Liver (tissue), 8 donors: ENCODE measurements at regions not wholly inside any gene's neighbourhood (a gene's known extent, or its start where the extent isn't known, plus 50 kb on each side); places are given as distances from the start of the nearest gene placed in this dataset.

Experiments
- DNase-seq: peaks from one replicate; pipeline ENCODE4 v3.0.0-alpha.2; 2017; ENCODE audit warnings: low spot score
- H3K27ac ChIP-seq, 2 donors: one replicate each; pipeline ENCODE4 v1.7.0; 2013; ENCODE audit warnings: inconsistent platforms in 2 of 2, low read length in 2 of 2, control low read depth in 1 of 2, low read depth in 1 of 2, mild to moderate bottlenecking in 1 of 2
- H3K27me3 ChIP-seq, 4 donors: one replicate each; pipeline versions ENCODE4 v1.6.1 to v1.7.0; 2013; ENCODE audit warnings: low read length in 3 of 4, inconsistent platforms in 1 of 4, mild to moderate bottlenecking in 1 of 4, moderate library complexity in 1 of 4; ENCODE audit not compliant: control insufficient read depth in 4 of 4, insufficient read depth in 4 of 4
- H3K36me3 ChIP-seq, 4 donors: one replicate each; pipeline versions ENCODE4 v1.6.1 to v1.7.0; 2013; ENCODE audit warnings: low read length in 3 of 4, mild to moderate bottlenecking in 3 of 4, low read depth in 1 of 4, moderate library complexity in 1 of 4; ENCODE audit not compliant: control insufficient read depth in 4 of 4, insufficient read depth in 3 of 4
- H3K4me1 ChIP-seq, 4 donors: one replicate each; pipeline versions ENCODE4 v1.6.1 to v1.7.0; 2013; ENCODE audit warnings: low read length in 3 of 4, mild to moderate bottlenecking in 3 of 4, moderate library complexity in 1 of 4; ENCODE audit not compliant: control insufficient read depth in 4 of 4, insufficient read depth in 4 of 4
- H3K4me3 ChIP-seq, 3 donors: one replicate each; pipeline versions ENCODE4 v1.6.1 to v1.7.0; 2013; ENCODE audit warnings: low read length in 3 of 3, control low read depth in 1 of 3, low read depth in 1 of 3, mild to moderate bottlenecking in 1 of 3
- H3K9ac ChIP-seq, 2 donors: one replicate each; pipeline ENCODE4 v1.7.0; 2013; ENCODE audit warnings: low read length in 2 of 2, mild to moderate bottlenecking in 2 of 2, moderate library complexity in 2 of 2, control low read depth in 1 of 2, low read depth in 1 of 2
- H3K9me3 ChIP-seq, 4 donors: one replicate each; pipeline versions ENCODE4 v1.6.1 to v1.7.0; 2013; ENCODE audit warnings: low read length in 3 of 4; ENCODE audit not compliant: control insufficient read depth in 4 of 4
- ATF3 ChIP-seq: IDR thresholded peaks from 2 replicates; pipeline ENCODE4 v1.6.1; 2016; ENCODE audit warnings: antibody characterized with exemption
- CTCF ChIP-seq: fragments of 150-350 bp; IDR thresholded peaks from 2 replicates; pipeline ENCODE4 v1.5.1; 2017; ENCODE audit warnings: improper control_type of control experiment, low read depth, low read length; ENCODE audit not compliant: missing input control
- EGR1 ChIP-seq, 2 donors: IDR thresholded peaks; 2 replicates each; pipeline ENCODE4 v1.6.1; 2016 to 2018; ENCODE audit warnings: antibody characterized with exemption in 2 of 2, low read depth in 2 of 2
- FOXA1 ChIP-seq: IDR thresholded peaks from 2 replicates; pipeline ENCODE4 v1.6.1; 2016; ENCODE audit warnings: antibody characterized with exemption
- FOXA2 ChIP-seq: IDR thresholded peaks from 2 replicates; pipeline ENCODE4 v1.6.1; 2016; ENCODE audit warnings: antibody characterized with exemption
- GABPA ChIP-seq, 2 donors: IDR thresholded peaks in 1 of 2; conservative IDR thresholded peaks in 1 of 2; 2 replicates each; pipeline ENCODE4 v1.6.1; 2016; ENCODE audit warnings: antibody characterized with exemption in 2 of 2, mild to moderate bottlenecking in 1 of 2, moderate library complexity in 1 of 2
- HNF4A ChIP-seq, 2 donors: conservative IDR thresholded peaks; 2 replicates each; pipeline ENCODE4 v1.6.1; 2016; ENCODE audit warnings: antibody characterized with exemption in 2 of 2, mild to moderate bottlenecking in 2 of 2
- HNF4G ChIP-seq: IDR thresholded peaks from 2 replicates; pipeline ENCODE4 v1.6.1; 2016; ENCODE audit warnings: antibody characterized with exemption
- JUND ChIP-seq, 2 donors: IDR thresholded peaks; 2 replicates each; pipeline ENCODE4 v1.6.1; 2016; ENCODE audit warnings: antibody characterized with exemption in 2 of 2
- NR2F2 ChIP-seq: IDR thresholded peaks from 2 replicates; pipeline ENCODE4 v1.6.1; 2016; ENCODE audit warnings: antibody characterized with exemption
- RAD21 ChIP-seq, 2 donors: IDR thresholded peaks; 2 replicates each; pipeline ENCODE4 v1.6.1; 2016; ENCODE audit warnings: antibody characterized with exemption in 2 of 2, mild to moderate bottlenecking in 2 of 2
- RXRA ChIP-seq, 2 donors: IDR thresholded peaks; 2 replicates each; pipeline ENCODE4 v1.6.1; 2017 to 2018; ENCODE audit warnings: antibody characterized with exemption in 2 of 2, mild to moderate bottlenecking in 1 of 2
- SP1 ChIP-seq: IDR thresholded peaks from 2 replicates; pipeline ENCODE4 v1.6.1; 2018; ENCODE audit warnings: antibody characterized with exemption, mild to moderate bottlenecking
- YY1 ChIP-seq: IDR thresholded peaks from 2 replicates; pipeline ENCODE4 v1.6.1; 2016; ENCODE audit warnings: antibody characterized with exemption, mild to moderate bottlenecking
- ZBTB33 ChIP-seq: IDR thresholded peaks from 2 replicates; pipeline ENCODE4 v1.6.1; 2016; ENCODE audit warnings: antibody characterized with exemption
- WGBS: extraction: QIAGEN DNeasy Blood & Tissue Kit; methylation state at CpG from one replicate; pipeline ENCODE4 v1.1.7; 2013; 5-methylcytosine and 5-hydroxymethylcytosine counted together
- TF ChIP-seq, protein P1 (sequence below): IDR thresholded peaks from 2 replicates; pipeline ENCODE4 v1.6.1; 2016; ENCODE audit warnings: antibody characterized with exemption, mild to moderate bottlenecking
- TF ChIP-seq, protein P2 (sequence below): IDR thresholded peaks from 2 replicates; pipeline ENCODE4 v1.6.1; 2016; ENCODE audit warnings: antibody characterized with exemption
- donor health status: healthy.
- donor health status: healthy.
- donor health status: healthy.
- donor health status: healthy.
- donor health status: healthy.

DNA sequence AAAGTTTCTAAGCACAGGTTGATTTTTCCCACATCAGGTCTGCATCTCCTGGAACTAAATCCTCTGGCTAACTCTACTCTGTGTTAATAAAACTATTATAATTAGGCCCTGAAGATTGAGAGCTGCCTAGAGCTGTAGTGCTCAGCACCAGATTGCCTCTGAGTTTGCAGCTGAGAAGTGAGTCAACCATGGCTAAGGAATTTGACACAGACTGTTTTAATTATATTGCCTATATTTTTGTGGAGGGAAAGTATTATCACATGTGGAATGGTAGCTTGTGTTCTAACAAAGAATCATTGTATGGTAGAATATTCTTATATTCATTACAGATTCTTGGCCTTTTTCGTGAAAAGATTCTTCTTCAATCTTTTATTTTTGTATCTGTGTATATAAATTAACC lies 1907.6 kb upstream of the TENM3 start:
- no peaks in the 10 kb centered on the region for H3K27me3 ChIP-seq
- H3K36me3 ChIP-seq: no peaks in the 10 kb centered on the region
- no peaks in the 10 kb centered on the region for H3K4me1 ChIP-seq
- 69% methylated on average over 1 of the region's 1 CpG for WGBS
- no peak overlapping the region for H3K4me3 ChIP-seq
- no peak overlapping the region for H3K9ac ChIP-seq
- no peak for TF ChIP-seq ZBTB33
- H3K27ac ChIP-seq: no peak overlapping the region
- no peaks in the 10 kb centered on the region for H3K9me3 ChIP-seq
- no peak for DNase-seq

- Histone ChIP-seq H3K4me1 (no peaks in the 10 kb centered on the region), H3K9me3 (no peaks in the 10 kb centered on the region), H3K27me3 (no peaks in the 10 kb centered on the region), H3K36me3 (no peaks in the 10 kb centered on the region), H3K4me3 (no peak overlapping the region), H3K27ac (no peak overlapping the region), H3K9ac (no peak overlapping the region)
- no peak for DNase-seq
- WGBS: 38% methylated on average over 1 of the region's 1 CpG
- TF ChIP-seq JUND (IDR thresholded peaks at IDR 0.05) (no peak), HNF4A (conservative IDR thresholded peaks at IDR 0.05) (no peak), NR2F2 (no peak), CTCF (no peak), RXRA (IDR thresholded peaks at IDR 0.05) (no peak), SP1 (no peak), FOXA1 (no peak), RAD21 (IDR thresholded peaks at IDR 0.05) (no peak), HNF4G (no peak), YY1 (no peak), FOXA2 (no peak), ZBTB33 (no peak), ATF3 (no peak), GABPA (IDR thresholded peaks at IDR 0.05 in 1 of 2, conservative IDR thresholded peaks at IDR 0.05 in 1 of 2) (no peak), EGR1 (IDR thresholded peaks at IDR 0.05; ENCODE audit: low read depth in 2 of 2) (no peak)
- TF ChIP-seq, protein P1, sequence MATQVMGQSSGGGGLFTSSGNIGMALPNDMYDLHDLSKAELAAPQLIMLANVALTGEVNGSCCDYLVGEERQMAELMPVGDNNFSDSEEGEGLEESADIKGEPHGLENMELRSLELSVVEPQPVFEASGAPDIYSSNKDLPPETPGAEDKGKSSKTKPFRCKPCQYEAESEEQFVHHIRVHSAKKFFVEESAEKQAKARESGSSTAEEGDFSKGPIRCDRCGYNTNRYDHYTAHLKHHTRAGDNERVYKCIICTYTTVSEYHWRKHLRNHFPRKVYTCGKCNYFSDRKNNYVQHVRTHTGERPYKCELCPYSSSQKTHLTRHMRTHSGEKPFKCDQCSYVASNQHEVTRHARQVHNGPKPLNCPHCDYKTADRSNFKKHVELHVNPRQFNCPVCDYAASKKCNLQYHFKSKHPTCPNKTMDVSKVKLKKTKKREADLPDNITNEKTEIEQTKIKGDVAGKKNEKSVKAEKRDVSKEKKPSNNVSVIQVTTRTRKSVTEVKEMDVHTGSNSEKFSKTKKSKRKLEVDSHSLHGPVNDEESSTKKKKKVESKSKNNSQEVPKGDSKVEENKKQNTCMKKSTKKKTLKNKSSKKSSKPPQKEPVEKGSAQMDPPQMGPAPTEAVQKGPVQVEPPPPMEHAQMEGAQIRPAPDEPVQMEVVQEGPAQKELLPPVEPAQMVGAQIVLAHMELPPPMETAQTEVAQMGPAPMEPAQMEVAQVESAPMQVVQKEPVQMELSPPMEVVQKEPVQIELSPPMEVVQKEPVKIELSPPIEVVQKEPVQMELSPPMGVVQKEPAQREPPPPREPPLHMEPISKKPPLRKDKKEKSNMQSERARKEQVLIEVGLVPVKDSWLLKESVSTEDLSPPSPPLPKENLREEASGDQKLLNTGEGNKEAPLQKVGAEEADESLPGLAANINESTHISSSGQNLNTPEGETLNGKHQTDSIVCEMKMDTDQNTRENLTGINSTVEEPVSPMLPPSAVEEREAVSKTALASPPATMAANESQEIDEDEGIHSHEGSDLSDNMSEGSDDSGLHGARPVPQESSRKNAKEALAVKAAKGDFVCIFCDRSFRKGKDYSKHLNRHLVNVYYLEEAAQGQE: no peak
- TF ChIP-seq, protein P2, sequence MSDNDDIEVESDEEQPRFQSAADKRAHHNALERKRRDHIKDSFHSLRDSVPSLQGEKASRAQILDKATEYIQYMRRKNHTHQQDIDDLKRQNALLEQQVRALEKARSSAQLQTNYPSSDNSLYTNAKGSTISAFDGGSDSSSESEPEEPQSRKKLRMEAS: no peak
Observed at GRCh38 chr4:180336494-180337090, 1906.6 kb upstream of the TENM3 start.
